NCI-H128 (cell line): ENCODE measurements at regions not wholly inside any gene's neighbourhood (a gene's known extent, or its start where the extent isn't known, plus 50 kb on each side); places are given as distances from the start of the nearest gene placed in this dataset.

ENCODE experiments used
- DNase-seq: peaks from one replicate; lab custom pipeline; 2025; ENCODE audit not compliant: unreplicated experiment; lab: John Stamatoyannopoulos, UW

DNA sequence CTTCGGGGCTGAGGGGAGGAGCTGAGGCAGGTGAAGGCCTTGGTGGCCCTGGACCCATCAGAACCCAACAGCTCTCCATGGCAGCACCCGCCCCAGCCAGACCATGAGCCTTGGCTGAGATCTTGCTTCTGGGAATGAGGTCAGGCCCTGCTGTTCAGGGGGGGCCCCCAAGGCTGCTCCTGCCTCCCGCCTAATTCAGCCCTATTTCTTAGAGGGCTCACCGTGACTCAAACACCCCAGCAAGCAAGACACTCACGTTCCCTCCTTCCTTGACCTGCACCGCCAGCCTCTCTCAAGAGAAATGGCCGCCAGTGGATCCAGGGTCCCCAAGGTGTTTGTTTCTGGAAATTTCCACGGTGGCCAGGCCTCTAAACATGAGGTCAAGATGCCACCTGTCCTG lies 61.4 kb upstream of the PPP1R26 start:
- DNase-seq, result no peak

DNA sequence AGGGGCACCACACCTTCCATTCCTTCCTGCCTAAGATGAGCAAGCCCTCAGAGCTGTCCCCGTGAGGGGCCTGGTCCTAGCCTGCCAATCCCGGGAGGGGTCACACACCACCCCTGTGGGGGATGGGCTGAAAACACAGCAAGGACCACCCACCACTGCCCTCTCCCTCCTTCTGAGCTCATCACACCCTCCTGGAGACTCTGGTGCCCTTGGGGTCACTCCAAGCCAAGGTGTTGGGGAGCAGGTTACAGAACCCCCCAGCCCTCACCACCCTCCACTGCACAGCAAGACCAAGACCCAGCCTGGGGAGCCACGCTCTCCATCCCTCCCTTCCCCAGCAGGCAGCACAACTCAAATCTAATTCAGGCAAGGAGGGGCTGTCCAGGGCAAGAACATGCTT lies 60.5 kb upstream of the PPP1R26 start:
- no peak for DNase-seq

DNA sequence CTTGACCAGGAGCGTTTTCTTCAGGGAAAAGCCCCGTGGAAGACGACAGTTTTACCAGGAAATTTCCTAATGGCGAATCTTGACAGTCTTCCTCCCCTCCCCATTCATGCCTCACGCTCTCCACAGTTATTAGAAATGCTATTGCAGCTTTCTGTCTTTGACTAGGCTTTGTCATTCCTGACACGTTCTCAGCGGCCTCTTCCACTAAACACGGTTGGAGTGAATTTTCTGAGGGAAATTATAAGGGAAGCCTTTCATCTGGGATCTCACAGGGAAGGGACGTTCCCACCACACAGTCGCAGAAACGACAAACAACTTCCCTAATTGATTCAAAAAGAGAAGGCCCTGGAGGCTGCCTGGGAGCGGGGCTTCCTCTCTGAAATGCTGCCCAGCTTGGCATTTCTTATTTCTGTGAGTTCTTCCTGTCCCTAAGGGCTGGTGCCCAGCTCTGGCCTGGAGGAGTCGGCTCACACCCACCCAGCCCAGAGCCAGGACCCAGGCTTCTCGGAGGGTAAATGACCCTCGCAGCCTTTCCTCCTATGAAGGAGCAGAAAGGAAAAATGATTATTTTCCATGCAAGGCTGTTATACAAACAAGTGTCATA lies 57.1 kb upstream of the PPP1R26 start:
- DNase-seq, result no peak

DNA sequence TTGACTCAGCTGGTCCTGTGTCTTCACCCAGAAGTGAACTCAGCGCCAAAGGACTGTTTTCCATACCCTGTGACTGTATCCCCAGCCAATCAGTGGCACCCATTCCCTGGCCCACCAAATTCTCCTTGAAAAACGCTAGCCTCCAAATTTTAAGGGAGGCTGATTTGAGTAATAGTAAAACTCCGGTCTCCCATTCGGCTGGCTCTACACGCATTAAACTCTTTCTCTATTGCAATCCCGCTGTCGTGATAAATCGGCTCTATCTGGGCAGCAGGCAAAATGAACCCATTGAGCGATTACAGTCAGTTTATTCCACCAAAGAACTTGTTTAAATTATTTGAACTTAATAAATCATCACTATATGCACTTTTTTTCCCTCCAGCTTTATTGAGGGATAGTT lies 55.9 kb upstream of the PPP1R26 start:
- no peak for DNase-seq
